Hepatocyte (in vitro differentiated cells): ENCODE measurements at regions not wholly inside any gene's neighbourhood (a gene's known extent, or its start where the extent isn't known, plus 50 kb on each side); places are given as distances from the start of the nearest gene placed in this dataset.

ENCODE experiments used
- DNase-seq: peaks from one replicate; pipeline ENCODE4 v3.0.0-alpha.2; 2016; ENCODE audit warnings: low spot score
- H2AFZ ChIP-seq: fragments of 200-600 bp; sonication (generic); 2 replicates; pipeline ENCODE4 v1.6.0; 2016; ENCODE audit warnings: antibody characterized with exemption, mild to moderate bottlenecking
- H3K27ac ChIP-seq: fragments of 200-600 bp; sonication (generic); 2 replicates; pipeline ENCODE4 v1.5.1; 2016; ENCODE audit warnings: mild to moderate bottlenecking
- H3K27me3 ChIP-seq: fragments of 200-600 bp; sonication (generic); 2 replicates; pipeline ENCODE4 v1.6.1; 2016
- H3K36me3 ChIP-seq: fragments of 200-600 bp; sonication (generic); replicated peaks from 2 replicates; pipeline ENCODE4 v1.5.1; 2016; ENCODE audit warnings: low read depth; ENCODE audit not compliant: insufficient read depth
- H3K4me1 ChIP-seq: fragments of 200-600 bp; sonication (generic); 2 replicates; pipeline ENCODE4 v1.5.1; 2016; ENCODE audit warnings: mild to moderate bottlenecking, moderate library complexity; ENCODE audit not compliant: insufficient read depth
- H3K4me2 ChIP-seq: fragments of 200-600 bp; sonication (generic); 2 replicates; pipeline ENCODE4 v1.6.0; 2016
- H3K4me3 ChIP-seq: fragments of 200-600 bp; sonication (generic); 2 replicates; pipeline ENCODE4 v1.5.1; 2016; ENCODE audit warnings: mild to moderate bottlenecking
- H3K79me2 ChIP-seq: fragments of 200-600 bp; sonication (generic); 2 replicates; pipeline ENCODE4 v1.6.0; 2017; ENCODE audit warnings: mild to moderate bottlenecking
- H3K9me2 ChIP-seq: fragments of 200-600 bp; sonication (generic); replicated peaks from 2 replicates; pipeline ENCODE4 v1.6.0; 2017; ENCODE audit warnings: mild to moderate bottlenecking; ENCODE audit not compliant: insufficient read depth
- H3K9me3 ChIP-seq: fragments of 200-600 bp; sonication (generic); 2 replicates; pipeline ENCODE4 v1.5.1; 2016; ENCODE audit warnings: low read depth, mild to moderate bottlenecking
- H4K20me1 ChIP-seq: fragments of 200-600 bp; sonication (generic); 2 replicates; pipeline ENCODE4 v1.6.0; 2016; ENCODE audit warnings: mild to moderate bottlenecking; ENCODE audit not compliant: insufficient read depth, poor library complexity, severe bottlenecking
- CTCF ChIP-seq: fragments of 200-600 bp; sonication (generic); IDR thresholded peaks from 2 replicates; pipeline ENCODE4 v1.5.1; 2016; ENCODE audit warnings: antibody characterized with exemption, mild to moderate bottlenecking; ENCODE audit not compliant: poor library complexity
- EZH2 ChIP-seq: fragments of 200-600 bp; sonication (generic); IDR thresholded peaks from 2 replicates; pipeline ENCODE4 v1.6.1; 2016; ENCODE audit warnings: antibody characterized with exemption, mild to moderate bottlenecking, borderline replicate concordance
- EZH2phosphoT487 ChIP-seq: fragments of 200-600 bp; sonication (generic); IDR thresholded peaks from one replicate; pipeline ENCODE4 v1.6.1; 2018; ENCODE audit warnings: antibody characterized with exemption, mild to moderate bottlenecking, low read depth, moderate library complexity; ENCODE audit not compliant: unreplicated experiment, severe bottlenecking
- WGBS: methylation state at CpG from one replicate; pipeline ENCODE4 v1.1.6; 2016; ENCODE audit warnings: low lambda C conversion rate; ENCODE audit errors: missing lambda C conversion rate; 5-methylcytosine and 5-hydroxymethylcytosine counted together

- no peaks in the 10 kb centered on the region for H3K79me2 ChIP-seq
- no peak overlapping the region for H3K27ac ChIP-seq
- TF ChIP-seq EZH2 (no peak), CTCF (no peak), EZH2phosphoT487 (no peak)
- H4K20me1 ChIP-seq: no peaks in the 10 kb centered on the region
- no peaks in the 10 kb centered on the region for H3K36me3 ChIP-seq
- no peaks in the 10 kb centered on the region for H3K4me1 ChIP-seq
- DNase-seq: no peak
- 87% methylated on average over 4 of the region's 4 CpGs for WGBS
- no peaks in the 10 kb centered on the region for H3K9me2 ChIP-seq
- H2AFZ ChIP-seq: no peak overlapping the region
- no peaks in the 10 kb centered on the region for H3K27me3 ChIP-seq
- H3K9me3 ChIP-seq: no peaks in the 10 kb centered on the region
- no peak overlapping the region for H3K4me3 ChIP-seq
- H3K4me2 ChIP-seq: no peak overlapping the region
These were observed 74.8 kb upstream of the MLN start for GRCh38 chr6:33878562-33878961.

- Histone ChIP-seq H2AFZ (no peak overlapping the region), H3K4me2 (no peak overlapping the region), H4K20me1 (no peaks in the 10 kb centered on the region), H3K36me3 (no peaks in the 10 kb centered on the region), H3K9me2 (no peaks in the 10 kb centered on the region), H3K4me3 (no peak overlapping the region), H3K79me2 (no peaks in the 10 kb centered on the region), H3K4me1 (no peaks in the 10 kb centered on the region), H3K9me3 (no peaks in the 10 kb centered on the region), H3K27ac (no peak overlapping the region), H3K27me3 (no peaks in the 10 kb centered on the region)
- TF ChIP-seq EZH2 (no peak), EZH2phosphoT487 (no peak), CTCF (no peak)
- no peak for DNase-seq
- WGBS: 87% methylated on average over 7 of the region's 7 CpGs
These were observed 74.3 kb upstream of the MLN start for GRCh38 chr6:33877982-33878535.

GRCh38 chr6:33875696-33876095 is 71.9 kb upstream of the MLN start:
- Histone ChIP-seq H4K20me1 (no peaks in the 10 kb centered on the region), H3K36me3 (no peaks in the 10 kb centered on the region), H3K4me2 (no peak overlapping the region), H3K9me3 (no peaks in the 10 kb centered on the region), H3K9me2 (no peaks in the 10 kb centered on the region), H3K79me2 (no peaks in the 10 kb centered on the region), H2AFZ (no peak overlapping the region), H3K27me3 (no peaks in the 10 kb centered on the region), H3K4me1 (no peaks in the 10 kb centered on the region), H3K27ac (no peak overlapping the region), H3K4me3 (no peak overlapping the region)
- no peak for DNase-seq
- 74% methylated on average over 5 of the region's 5 CpGs for WGBS
- no peak for TF ChIP-seq EZH2phosphoT487
- no peak for TF ChIP-seq EZH2
- TF ChIP-seq CTCF: no peak

- no peaks in the 10 kb centered on the region for H4K20me1 ChIP-seq
- WGBS: 76% methylated on average over 6 of the region's 6 CpGs
- TF ChIP-seq EZH2 (no peak), CTCF (no peak), EZH2phosphoT487 (no peak)
These were observed 71.4 kb upstream of the MLN start for GRCh38 chr6:33875141-33875581.

More at GRCh38 chr6:33875141-33875581, 71.4 kb upstream of the MLN start:
- Histone ChIP-seq H3K27me3 (no peaks in the 10 kb centered on the region), H3K9me2 (no peaks in the 10 kb centered on the region), H3K9me3 (no peaks in the 10 kb centered on the region), H3K4me3 (no peak overlapping the region), H3K36me3 (no peaks in the 10 kb centered on the region), H2AFZ (no peak overlapping the region), H3K4me1 (no peaks in the 10 kb centered on the region), H3K79me2 (no peaks in the 10 kb centered on the region), H3K4me2 (no peak overlapping the region), H3K27ac (no peak overlapping the region)
- no peak for DNase-seq
